Kidney glomerular epithelial cell (primary cell): ENCODE measurements at regions not wholly inside any gene's neighbourhood (a gene's known extent, or its start where the extent isn't known, plus 50 kb on each side); places are given as distances from the start of the nearest gene placed in this dataset.
"Not testable (repeated sequence)": the region's sequence is repeated elsewhere in the genome, so short reads cannot be mapped to it uniquely, and the experiment has no call there.

Experiments used
- DNase-seq: peaks from one replicate; lab custom pipeline; 2025; lab: John Stamatoyannopoulos, UW

- DNase-seq: no peak
Measured at GRCh38 chr5:8561854-8562253, 692.9 kb downstream of the MTRR start.

- DNase-seq: not testable (repeated sequence)
Measured at GRCh38 chr5:8563540-8563939, 694.6 kb downstream of the MTRR start.

GRCh38 chr5:8568858-8569257 lies 699.9 kb downstream of the MTRR start:
- DNase-seq: no peak

GRCh38 chr5:8570528-8570927 lies 701.6 kb downstream of the MTRR start:
- no peak for DNase-seq

DNA sequence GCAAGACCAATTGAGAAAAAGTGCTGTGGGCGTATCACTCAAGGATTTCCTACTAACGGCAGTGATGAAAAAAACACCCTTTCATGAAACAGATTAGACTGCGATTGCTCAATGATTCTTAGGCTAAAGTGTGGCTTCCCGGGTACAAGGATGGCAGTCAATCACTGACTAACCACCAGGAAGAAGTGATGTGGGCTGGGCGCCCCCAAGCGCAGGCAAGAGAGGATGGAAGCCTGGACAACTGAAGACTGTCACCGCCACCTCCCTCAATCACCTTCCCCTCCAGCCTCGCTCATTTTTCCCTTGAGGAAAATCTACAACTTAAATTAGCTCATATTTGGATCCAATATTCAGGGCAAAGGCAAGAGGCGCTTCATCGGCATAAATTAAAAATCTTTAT lies 707.2 kb downstream of the MTRR start:
- DNase-seq: no peak

DNA sequence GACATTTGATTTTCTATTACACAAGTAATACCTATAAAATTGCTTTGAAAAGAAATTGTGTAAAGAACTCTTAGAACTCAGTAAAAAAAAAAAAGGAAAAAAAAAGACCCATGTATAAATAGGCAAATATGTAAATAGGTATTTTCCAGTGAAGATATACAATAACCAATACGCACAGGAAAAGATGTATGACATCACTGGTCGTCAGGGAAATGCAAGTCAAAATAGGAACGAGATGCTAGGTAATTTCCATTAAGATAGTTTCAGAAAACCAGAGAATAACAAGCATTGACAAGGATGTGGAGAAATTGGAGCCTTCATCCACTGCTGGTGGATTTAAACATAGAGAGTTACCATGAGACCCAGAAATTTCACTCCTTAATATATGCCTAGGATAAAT lies 708.8 kb downstream of the MTRR start:
- no peak for DNase-seq

DNA sequence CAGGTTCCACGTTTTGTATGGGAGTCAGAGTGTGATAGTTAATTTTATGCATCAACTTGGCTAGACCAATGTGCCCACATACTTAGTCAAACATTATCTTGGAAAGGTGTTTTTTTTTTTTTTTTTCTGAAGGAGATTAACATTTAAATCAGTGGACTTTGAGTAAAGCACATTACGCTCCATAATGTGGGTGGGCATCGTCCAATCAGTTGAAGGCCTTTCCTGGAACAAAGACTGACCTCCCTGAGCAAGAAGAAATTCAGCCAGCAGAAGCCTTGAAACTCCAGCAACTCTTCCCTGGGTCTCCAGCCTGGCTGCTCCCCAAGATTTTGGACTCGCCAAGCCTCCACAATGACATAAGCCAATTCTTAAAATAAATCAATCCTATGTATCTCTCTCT lies 711.4 kb downstream of the MTRR start:
- no peak for DNase-seq

- no peak for DNase-seq
Measured at GRCh38 chr5:8581047-8581446, 712.1 kb downstream of the MTRR start.

GRCh38 chr5:8585230-8586018 lies 716.5 kb downstream of the MTRR start:
- no peak for DNase-seq

DNA sequence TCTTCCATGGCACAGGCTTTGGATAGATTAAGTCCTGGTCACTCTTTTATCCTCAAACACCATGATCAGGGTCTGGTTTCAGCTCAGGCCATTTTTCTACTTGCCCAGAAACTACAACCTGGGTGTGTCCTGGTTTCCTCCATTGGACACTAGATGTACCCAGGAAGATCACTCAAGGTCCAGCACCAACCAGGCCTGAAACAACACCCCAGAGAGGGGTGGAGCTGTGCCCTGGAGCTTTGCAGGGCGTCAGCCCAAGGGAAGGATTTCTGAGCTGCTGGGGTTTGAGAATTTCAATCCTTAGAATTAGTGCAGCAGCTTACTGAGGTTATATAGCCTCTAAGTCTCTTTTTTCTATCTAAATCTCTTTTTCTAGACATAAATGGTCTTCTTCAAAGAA lies 722.0 kb downstream of the MTRR start:
- DNase-seq: no peak

GRCh38 chr5:8598356-8598755 lies 729.4 kb downstream of the MTRR start:
- no peak for DNase-seq

DNA sequence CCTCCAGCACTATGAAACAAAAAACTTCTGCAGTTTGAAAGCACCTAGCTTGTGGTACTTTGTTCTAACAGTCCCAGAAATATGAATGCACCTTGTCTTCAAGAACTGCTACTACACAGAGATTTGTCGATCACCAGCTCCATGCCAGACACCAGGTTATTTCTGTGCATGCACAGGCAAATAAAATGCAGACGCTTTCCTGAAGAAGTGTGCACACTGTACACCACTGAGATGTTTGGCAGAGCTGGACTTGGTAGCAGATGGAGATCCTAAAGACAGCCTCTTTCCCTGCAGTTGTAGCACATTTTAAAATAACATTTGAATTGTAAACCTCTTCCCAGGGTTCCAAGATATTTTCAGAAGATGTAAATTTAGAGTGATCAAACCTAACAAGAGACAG lies 730.0 kb downstream of the MTRR start:
- no peak for DNase-seq

GRCh38 chr5:8600843-8601242 lies 731.9 kb downstream of the MTRR start:
- DNase-seq: no peak

DNA sequence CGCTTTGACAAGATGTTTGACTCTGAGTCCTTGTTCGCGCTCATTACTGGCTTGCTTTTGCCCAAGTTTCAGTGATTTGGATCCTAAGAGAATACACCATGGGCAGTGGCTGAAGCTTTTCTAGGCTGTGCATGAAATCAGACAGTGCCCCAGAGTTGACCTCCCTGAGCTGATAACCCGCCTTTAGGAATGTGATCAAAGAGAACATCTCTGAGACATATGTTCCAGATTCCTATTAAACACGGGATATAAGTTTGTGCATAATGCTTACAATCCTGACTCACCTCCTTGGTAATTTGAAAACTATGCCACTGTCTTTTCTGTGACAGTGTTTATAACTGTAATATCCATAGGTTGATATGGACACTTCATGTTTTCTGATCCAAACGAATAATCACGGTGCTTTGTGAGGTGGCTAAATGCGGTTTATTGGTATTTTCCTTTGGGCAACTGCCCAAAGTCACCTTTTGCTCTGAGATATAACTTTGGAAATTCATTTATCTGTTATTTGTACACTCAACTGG lies 732.9 kb downstream of the MTRR start:
- DNase-seq: no peak

DNA sequence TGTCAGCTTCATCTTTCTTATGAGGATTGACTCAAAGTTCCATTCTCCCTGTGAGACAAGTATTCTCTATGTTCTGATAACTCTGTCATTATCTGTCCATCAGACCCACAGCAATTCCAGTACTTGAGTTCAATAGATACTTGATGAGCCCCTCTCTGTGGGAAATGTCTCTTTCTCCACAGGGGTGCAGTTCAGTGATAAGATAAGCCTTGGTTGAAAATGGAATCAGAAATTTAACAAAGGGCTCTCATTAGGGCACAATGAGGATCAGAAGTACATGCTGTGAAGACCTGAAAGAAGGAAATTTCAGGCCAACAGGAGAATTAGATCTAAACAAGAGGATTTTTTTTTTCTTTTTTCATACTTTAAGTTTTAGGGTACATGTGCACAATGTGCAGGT lies 737.3 kb downstream of the MTRR start:
- DNase-seq: no peak

GRCh38 chr5:8611067-8611466 lies 742.1 kb downstream of the MTRR start:
- DNase-seq: no peak

DNA sequence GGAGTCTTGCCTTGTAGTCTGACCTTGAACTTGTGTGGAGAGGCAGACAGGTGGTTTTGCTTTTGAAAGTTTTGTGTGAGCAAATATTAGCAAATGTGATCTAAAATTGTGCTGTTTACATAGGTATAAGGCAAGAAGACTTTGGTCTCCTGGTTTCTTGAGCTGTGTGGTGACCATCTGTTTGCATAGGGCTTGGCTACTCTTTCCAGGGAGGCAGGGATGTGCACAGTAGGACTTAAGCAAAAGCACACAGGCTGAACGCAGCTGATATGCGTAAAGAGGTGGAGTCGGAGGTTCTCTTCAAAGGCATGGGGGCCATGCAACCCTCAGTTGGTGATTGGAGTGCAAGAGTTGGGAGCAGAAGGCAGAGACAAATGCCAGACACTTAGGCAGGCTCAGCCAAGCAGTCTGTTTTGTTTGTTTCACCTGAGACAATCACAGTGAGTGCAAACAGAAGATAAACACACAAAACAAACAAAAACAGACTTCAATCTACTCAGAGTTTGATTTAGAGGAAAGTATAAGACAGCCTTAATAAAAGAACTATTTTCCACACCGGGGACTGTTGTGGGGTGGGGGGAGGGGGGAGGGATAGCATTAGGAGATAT lies 744.2 kb downstream of the MTRR start:
- no peak for DNase-seq

DNA sequence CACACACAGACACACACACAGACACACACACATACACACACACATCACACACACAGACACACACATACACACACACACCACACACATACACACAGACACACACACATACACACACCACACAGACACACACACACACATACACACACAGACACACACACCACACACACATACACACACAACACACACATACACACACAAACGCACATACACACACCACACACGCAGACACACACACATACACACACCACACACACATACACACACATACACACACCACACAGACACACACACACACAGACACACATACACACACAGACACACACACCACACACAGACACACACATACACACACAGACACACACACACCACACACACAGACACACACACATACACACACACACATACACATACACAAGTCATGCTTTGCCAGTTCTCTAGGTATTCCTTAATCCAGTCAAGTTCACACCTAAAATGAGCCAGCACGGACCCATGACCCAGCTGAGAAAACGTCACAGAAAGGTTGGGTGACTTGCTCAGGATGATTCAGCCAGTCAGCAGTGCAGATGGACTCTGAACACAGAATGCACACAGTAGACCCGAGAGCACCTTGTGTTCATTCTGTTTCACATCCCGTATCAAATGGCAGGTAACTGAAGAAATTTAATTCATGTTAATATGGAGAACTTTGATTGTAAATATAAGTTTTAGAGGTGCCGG lies 746.4 kb downstream of the MTRR start:
- DNase-seq: no peak

DNA sequence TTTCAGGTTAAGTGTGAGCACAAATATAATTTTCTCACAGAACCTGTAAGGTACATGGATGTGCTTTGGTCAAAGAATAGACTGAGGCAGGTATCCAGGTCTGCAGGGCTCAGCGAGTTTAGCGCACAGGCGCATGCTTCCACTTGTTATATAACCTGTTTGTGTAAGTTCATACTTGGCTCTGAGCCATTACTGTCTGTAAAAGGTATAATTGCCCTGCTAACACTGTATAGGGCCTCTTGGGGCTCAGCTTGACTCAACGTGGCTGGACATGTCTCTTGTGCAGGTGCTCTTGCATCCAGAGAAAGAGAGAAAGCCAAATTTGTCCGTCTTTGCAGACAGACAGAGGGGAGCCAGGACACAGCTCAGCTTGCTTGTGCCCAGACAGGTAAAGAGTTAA lies 759.6 kb downstream of the MTRR start:
- DNase-seq: no peak

DNA sequence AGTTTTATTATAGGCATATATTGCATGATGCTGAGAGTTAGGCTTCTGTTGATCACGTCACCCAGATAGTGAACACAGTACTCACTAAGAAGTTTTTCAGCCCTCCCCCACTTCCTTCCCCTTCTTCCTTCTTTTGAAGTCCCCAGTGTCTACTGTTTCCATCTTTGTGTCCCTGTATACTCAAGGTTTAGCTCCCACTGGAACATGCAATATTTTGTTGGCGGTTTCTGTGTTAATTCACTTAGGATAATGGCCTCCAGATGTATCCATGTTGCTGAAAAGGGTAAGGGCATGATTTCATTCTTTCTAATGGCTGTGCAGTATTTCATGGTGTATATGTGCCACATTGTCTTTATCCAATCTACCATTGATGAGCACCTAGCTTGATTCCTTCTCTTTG lies 764.3 kb downstream of the MTRR start:
- no peak for DNase-seq

GRCh38 chr5:8633696-8634095 lies 764.7 kb downstream of the MTRR start:
- DNase-seq: peak; percentile 75

DNA sequence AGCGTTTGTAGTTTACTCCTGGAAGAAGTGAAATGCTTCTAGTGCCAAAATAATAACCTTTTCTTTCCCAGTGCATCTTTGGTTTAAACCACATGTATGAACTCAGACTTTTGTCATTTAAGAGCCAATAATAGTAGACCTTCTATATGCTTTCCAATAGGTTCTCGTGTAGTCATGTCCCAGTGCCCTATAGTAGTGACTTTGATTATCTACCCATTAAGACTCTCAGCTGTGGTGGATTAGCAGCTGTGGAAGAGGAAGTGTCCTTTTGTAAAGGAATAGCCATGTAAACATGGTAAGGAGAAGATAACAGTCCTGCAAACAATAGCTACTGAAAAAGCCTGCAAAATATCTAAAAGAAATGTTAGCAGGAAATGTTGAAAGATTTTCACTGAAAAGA lies 765.3 kb downstream of the MTRR start:
- DNase-seq: no peak
